ENCODE measurements at regions not wholly inside any gene's neighbourhood (a gene's known extent, or its start where the extent isn't known, plus 50 kb on each side); places are given as distances from the start of the nearest gene placed in this dataset.

DNA sequence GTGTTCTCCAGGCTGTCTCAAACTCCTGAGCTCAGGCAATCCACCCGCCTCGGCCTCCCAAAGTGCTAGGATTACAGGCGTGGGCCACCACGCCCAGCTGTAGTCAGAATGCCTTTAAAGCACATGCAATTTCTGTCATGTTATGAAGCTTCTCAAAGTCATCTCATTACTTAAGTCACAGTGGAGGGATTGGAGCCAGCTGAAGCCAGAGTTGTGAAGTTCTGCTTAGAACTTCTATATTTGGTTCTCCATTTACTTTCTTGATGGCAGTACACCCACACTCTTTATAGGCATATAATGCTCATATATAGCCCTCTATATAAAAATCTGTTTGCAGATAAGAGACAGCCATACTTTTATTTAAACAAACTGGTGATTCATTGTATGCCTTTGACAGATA lies 68.8 kb upstream of the CWC22 start:
- Histone ChIP-seq H2BK15ac (ENCODE audit: low read depth, low read length) (no peak overlapping the region), H2AK9ac (replicated peaks; ENCODE audit: low read depth, low read length, poor library complexity) (no peak overlapping the region), H3K4me2 (ENCODE audit: low read depth, low read length) (no peak overlapping the region), H3K79me1 (ENCODE audit: low read depth in 1 of 2, low read length in 2 of 2) (no peaks in the 10 kb centered on the region), H3K14ac (replicated peaks; ENCODE audit: low read depth, low read length) (no peak overlapping the region), H3K36me3 (ENCODE audit: control insufficient read depth, insufficient read depth, low read length) (no peaks in the 10 kb centered on the region), H3K9me3 (ENCODE audit: control insufficient read depth, insufficient read depth, low read length) (no peaks in the 10 kb centered on the region), H3K23ac (ENCODE audit: low read depth, low read length) (no peak overlapping the region), H3K18ac (ENCODE audit: low read depth, low read length) (no peak overlapping the region), H3K56ac (ENCODE audit: extremely low read depth, insufficient read depth, low read length) (no peak overlapping the region), H3K9me1 (ENCODE audit: insufficient read depth, low read length) (no peaks in the 10 kb centered on the region), H3K4me1 (ENCODE audit: control insufficient read depth, insufficient read depth, low read length) (no peaks in the 10 kb centered on the region), H3K4me3 (ENCODE audit: insufficient read depth, low read depth, low read length) (no peak overlapping the region), H4K5ac (ENCODE audit: low read depth, low read length) (no peak overlapping the region), H2BK20ac (ENCODE audit: low read depth, low read length) (no peak overlapping the region), H2AK5ac (ENCODE audit: low read depth, low read length) (no peak overlapping the region), H4K8ac (ENCODE audit: low read depth in 2 of 2, low read length in 2 of 2) (no peak overlapping the region), H4K20me1 (ENCODE audit: insufficient read depth, low read length) (no peaks in the 10 kb centered on the region), H2BK120ac (ENCODE audit: low read depth, low read length) (no peak overlapping the region), H4K91ac (ENCODE audit: insufficient read depth, low read depth, low read length) (no peak overlapping the region), H3K27ac (ENCODE audit: insufficient read depth, low read length) (no peak overlapping the region), H2BK5ac (ENCODE audit: low read depth, low read length, poor library complexity, severe bottlenecking) (no peak overlapping the region), H2AFZ (replicated peaks; ENCODE audit: low read length, poor library complexity) (no peak overlapping the region), H3K27me3 (ENCODE audit: control insufficient read depth, insufficient read depth, low read length) (no peaks in the 10 kb centered on the region; the same call in 1 of the 2 replicates), H3K9ac (ENCODE audit: low read depth, low read length) (no peak overlapping the region), H3K4ac (ENCODE audit: low read depth, low read length) (no peak overlapping the region)
- no CpG with 5 or more reads among the region's 4 CpGs for WGBS, 2 experiments (ENCODE audit: extremely low coverage in 2 of 2, insufficient read length in 1 of 2)
- in situ Hi-C loops (cut with MboI; ENCODE audit: low sequenced_read_pairs): no loop called here
- TF ChIP-seq FOS (IDR thresholded peaks at IDR 0.05; ENCODE audit: low read depth, low read length) (no peak), POLR2A (IDR thresholded peaks at IDR 0.05; ENCODE audit: low read depth, low read length) (no peak), BHLHE40 (IDR thresholded peaks at IDR 0.05; ENCODE audit: low read depth, low read length) (no peak), RCOR1 (IDR thresholded peaks at IDR 0.05; ENCODE audit: insufficient replicate concordance, low read length) (no peak), RAD21 (IDR thresholded peaks at IDR 0.05; ENCODE audit: low read length) (no peak), RFX5 (IDR thresholded peaks at IDR 0.05; ENCODE audit: low read depth, low read length) (no peak), CHD1 (IDR thresholded peaks at IDR 0.05; ENCODE audit: low read depth, low read length) (no peak), MAFK (IDR thresholded peaks at IDR 0.05; ENCODE audit: low read depth, low read length) (no peak), CEBPB (IDR thresholded peaks at IDR 0.05; ENCODE audit: low read depth, low read length) (no peak), CTCF (conservative IDR thresholded peaks at IDR 0.05; ENCODE audit: low read depth, low read length) (no peak), MAZ (IDR thresholded peaks at IDR 0.05; ENCODE audit: borderline replicate concordance, low read depth, low read length) (no peak), NFE2L2 (IDR thresholded peaks at IDR 0.05; ENCODE audit: low read depth, low read length) (no peak), USF2 (IDR thresholded peaks at IDR 0.05; ENCODE audit: low read depth, low read length) (no peak), SMC3 (IDR thresholded peaks at IDR 0.05; ENCODE audit: low read depth, low read length) (no peak), MXI1 (IDR thresholded peaks at IDR 0.05; ENCODE audit: borderline replicate concordance, low read depth, low read length) (no peak)
- TF ChIP-seq, protein P1, sequence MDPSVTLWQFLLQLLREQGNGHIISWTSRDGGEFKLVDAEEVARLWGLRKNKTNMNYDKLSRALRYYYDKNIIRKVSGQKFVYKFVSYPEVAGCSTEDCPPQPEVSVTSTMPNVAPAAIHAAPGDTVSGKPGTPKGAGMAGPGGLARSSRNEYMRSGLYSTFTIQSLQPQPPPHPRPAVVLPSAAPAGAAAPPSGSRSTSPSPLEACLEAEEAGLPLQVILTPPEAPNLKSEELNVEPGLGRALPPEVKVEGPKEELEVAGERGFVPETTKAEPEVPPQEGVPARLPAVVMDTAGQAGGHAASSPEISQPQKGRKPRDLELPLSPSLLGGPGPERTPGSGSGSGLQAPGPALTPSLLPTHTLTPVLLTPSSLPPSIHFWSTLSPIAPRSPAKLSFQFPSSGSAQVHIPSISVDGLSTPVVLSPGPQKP (IDR thresholded peaks at IDR 0.05; ENCODE audit: borderline replicate concordance, low read depth, low read length): no peak
- dilution Hi-C loops (cut with HindIII; ENCODE audit: low sequenced_read_pairs, unreplicated experiment): no loop called here
- intact Hi-C loops (cut with micrococcal nuclease): loop anchor here (2.0 to 5.0 kb wide), 6 partner anchors 74 to 1279 kb away; no protein-coding TSS in a partner anchor
- no peak for DNase-seq
- ATAC-seq (ENCODE audit: low read depth): no peak
- ChIA-PET POLR2A (ENCODE audit: unreplicated experiment) (no interaction called here), CTCF (interaction anchor here (0.5 to 1.4 kb wide), 4 partner anchors 9 to 1911 kb away, joined by 3 to 4 read pairs (median 3); no protein-coding TSS in a partner anchor)
- BruUV-seq (replicated peaks): no TSS peak
